ENCODE measurements at regions not wholly inside any gene's neighbourhood (a gene's known extent, or its start where the extent isn't known, plus 50 kb on each side); places are given as distances from the start of the nearest gene placed in this dataset.

DNA sequence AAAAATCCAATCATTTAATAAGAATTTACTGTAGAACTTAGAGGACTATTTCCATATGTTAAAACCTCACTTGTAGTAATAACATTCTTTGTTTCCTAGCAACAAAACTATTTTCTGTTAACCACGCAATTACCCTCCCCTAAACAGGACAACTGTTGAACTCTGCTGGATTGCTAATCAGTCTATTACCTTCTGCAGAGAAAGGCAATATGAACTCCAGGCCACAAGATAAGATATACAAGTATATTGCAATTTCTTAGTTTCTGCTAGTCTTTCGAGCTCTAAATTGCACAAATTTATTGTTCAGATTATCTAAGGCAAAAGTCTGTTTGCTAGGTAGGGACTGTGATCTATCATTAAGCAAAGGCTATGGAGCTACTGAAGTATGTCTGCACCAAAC is 920.1 kb upstream of the LRRN3 start:
- in situ Hi-C loops (cut with HindIII; ENCODE audit: low sequenced_read_pairs): no loop called here

- in situ Hi-C loops (cut with HindIII; ENCODE audit: low sequenced_read_pairs): no loop called here
Observed at GRCh38 chr7:110177463-110177862, 913.5 kb upstream of the LRRN3 start.

- in situ Hi-C loops (cut with HindIII; ENCODE audit: low sequenced_read_pairs): no loop called here
Observed at GRCh38 chr7:110179037-110179436, 911.9 kb upstream of the LRRN3 start.

- in situ Hi-C loops (cut with HindIII; ENCODE audit: low sequenced_read_pairs): no loop called here
Observed at GRCh38 chr7:110181768-110182167, 909.2 kb upstream of the LRRN3 start.

- in situ Hi-C loops (cut with HindIII; ENCODE audit: low sequenced_read_pairs): no loop called here
Observed at GRCh38 chr7:110186334-110186733, 904.6 kb upstream of the LRRN3 start.

DNA sequence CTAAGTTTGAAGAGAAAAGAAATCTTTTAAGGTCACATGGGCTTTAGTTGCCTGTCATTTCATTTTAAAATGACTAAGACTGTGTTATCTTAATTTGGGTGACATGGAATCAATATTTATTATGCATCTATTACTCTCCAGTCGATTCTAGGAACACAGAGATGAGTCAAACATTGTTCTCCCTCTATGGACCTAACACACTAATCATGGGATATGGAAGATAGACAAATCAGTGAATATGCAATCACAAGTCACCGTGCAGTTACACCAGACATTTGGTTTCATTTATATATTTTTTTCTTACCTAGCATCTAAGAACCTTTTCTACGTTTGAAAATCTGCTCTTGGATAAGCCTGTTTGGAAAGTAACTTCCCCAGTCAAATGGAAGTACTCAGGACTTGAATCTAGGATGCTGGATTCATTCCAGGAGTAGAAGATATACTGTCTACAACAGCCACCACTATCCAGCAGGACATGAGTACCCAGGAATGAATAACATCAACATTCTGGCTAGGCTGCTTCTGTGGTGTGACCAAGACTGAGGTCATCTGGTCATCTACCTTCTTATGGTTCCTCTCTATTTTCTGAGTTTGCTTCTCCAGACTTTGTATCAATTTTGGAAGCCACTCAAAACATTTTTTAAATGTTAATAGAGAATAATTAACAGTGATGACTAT is 902.9 kb upstream of the LRRN3 start:
- in situ Hi-C loops (cut with HindIII; ENCODE audit: low sequenced_read_pairs): no loop called here

DNA sequence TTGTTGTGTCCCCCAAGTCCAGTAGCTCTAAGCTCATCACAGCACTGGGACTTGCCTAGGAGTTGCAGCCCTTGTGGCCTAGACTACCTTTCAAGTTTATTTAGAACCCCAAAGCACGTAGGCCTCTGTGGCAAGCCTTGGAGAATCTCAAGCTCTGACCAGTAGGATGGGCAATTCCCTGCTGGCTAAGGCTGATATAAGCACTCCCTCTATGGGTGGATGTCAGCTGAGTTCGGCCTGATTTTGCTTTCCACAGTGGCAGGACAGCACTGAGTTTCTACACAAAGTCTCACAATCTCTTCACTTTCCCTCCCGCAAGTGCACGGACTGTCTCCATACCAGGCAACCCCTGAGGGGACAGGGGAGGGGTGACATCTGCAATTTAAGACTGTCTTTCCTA is 886.4 kb upstream of the LRRN3 start:
- in situ Hi-C loops (cut with HindIII; ENCODE audit: low sequenced_read_pairs): no loop called here

- in situ Hi-C loops (cut with HindIII; ENCODE audit: low sequenced_read_pairs): no loop called here
Observed at GRCh38 chr7:110205899-110206298, 885.0 kb upstream of the LRRN3 start.

- in situ Hi-C loops (cut with HindIII; ENCODE audit: low sequenced_read_pairs): no loop called here
Observed at GRCh38 chr7:110209884-110210283, 881.0 kb upstream of the LRRN3 start.

GRCh38 chr7:110210941-110211608 is 879.9 kb upstream of the LRRN3 start:
- in situ Hi-C loops (cut with HindIII; ENCODE audit: low sequenced_read_pairs): no loop called here

GRCh38 chr7:110224643-110225042 is 866.3 kb upstream of the LRRN3 start:
- in situ Hi-C loops (cut with HindIII; ENCODE audit: low sequenced_read_pairs): no loop called here

DNA sequence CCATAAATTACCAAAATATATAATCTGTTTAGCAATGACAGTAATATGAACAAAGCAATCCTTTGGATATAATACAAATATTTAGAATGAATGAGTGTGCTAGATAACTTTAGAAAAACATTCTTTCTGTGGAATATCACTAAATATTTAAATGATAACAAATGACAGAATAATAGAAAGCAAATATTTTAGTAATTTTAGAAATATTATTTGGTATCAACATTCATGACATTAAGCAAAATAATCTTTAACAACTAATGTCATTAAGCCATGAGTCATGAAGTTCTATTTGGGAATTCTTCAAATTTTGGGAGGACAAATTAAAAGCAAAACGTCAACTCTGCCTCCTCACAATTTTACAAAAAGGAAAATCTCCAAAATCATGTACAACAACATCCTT is 844.8 kb upstream of the LRRN3 start:
- in situ Hi-C loops (cut with HindIII; ENCODE audit: low sequenced_read_pairs): no loop called here

DNA sequence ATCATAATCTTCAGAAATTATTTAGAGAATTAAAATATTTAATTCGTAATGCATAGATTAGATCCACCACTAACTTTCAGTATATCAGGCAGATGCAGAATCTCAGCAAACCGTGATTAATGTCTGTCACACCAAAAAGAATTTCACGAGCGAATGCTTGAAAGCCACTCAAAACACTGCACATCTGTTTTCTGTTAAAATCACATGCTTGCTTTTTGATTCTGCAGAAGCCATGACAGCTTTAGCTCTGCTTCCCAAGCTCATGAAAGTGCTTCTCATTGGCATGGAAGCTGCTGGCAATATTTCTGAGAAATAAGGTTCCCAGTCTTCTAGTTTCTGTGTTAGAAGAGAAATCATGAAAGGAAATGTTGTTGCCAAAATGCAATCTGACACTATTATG is 837.8 kb upstream of the LRRN3 start:
- in situ Hi-C loops (cut with HindIII; ENCODE audit: low sequenced_read_pairs): no loop called here

DNA sequence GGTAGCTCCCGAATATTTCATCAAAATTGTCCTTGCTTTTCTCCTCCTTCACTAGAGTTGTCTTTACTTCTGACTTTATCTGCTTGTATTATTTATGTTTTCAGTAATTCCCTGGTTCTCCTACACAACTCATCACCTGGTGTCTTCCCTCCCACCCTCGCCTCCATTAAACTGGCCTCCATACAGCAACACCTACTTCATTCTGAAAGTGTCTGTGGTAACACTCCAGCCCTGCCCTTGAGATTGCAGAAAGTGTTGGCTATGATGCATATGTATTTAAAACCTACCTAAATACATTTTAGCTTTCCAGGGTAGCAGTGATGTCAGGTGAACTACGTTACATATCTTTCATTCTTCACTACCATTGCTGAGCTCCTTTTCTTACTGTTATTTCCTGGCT is 833.3 kb upstream of the LRRN3 start:
- in situ Hi-C loops (cut with HindIII; ENCODE audit: low sequenced_read_pairs): no loop called here

GRCh38 chr7:110262251-110262650 is 828.7 kb upstream of the LRRN3 start:
- in situ Hi-C loops (cut with HindIII; ENCODE audit: low sequenced_read_pairs): no loop called here

DNA sequence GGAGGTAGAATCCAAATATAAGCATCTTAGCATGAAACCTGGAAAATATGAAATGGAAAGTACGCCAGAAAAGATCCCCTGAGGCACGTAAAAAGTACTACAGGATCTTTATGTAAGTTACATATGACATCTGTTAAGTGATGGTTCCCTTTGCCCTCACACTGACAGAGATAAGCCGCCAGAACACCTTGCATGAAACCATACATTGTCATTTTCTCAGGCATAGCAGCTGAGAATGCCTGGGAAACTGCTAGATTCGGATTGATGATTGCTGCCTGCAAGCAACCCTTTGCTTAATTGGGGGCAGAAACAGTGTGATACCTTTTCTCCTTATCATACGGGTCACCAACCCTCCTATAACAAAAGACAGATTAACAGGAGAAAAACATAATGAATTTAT is 826.6 kb upstream of the LRRN3 start:
- in situ Hi-C loops (cut with HindIII; ENCODE audit: low sequenced_read_pairs): no loop called here

DNA sequence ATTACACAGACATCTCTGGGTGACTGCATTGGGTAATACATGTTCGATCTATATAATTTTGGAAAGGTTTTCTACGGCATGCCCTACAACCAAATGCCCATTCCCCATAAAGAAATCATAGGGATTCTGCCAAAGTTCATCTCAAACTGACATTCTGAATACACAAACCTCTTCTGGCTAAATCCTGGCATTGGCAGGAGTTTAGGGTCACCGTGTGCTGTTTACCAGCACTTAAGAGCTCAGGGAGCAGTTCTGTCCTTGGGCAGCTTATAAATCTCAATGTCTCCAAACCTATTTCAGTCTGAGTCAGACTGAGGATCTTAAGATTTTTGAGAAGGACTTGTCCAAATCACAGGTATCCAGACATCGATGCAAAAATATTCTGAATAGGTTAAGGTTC is 809.6 kb upstream of the LRRN3 start:
- in situ Hi-C loops (cut with HindIII; ENCODE audit: low sequenced_read_pairs): no loop called here

GRCh38 chr7:110283056-110283455 is 807.9 kb upstream of the LRRN3 start:
- in situ Hi-C loops (cut with HindIII; ENCODE audit: low sequenced_read_pairs): no loop called here

GRCh38 chr7:110291430-110291829 is 799.5 kb upstream of the LRRN3 start:
- in situ Hi-C loops (cut with HindIII; ENCODE audit: low sequenced_read_pairs): no loop called here

GRCh38 chr7:110296321-110296720 is 794.6 kb upstream of the LRRN3 start:
- in situ Hi-C loops (cut with HindIII; ENCODE audit: low sequenced_read_pairs): no loop called here

- in situ Hi-C loops (cut with HindIII; ENCODE audit: low sequenced_read_pairs): no loop called here
Observed at GRCh38 chr7:110307776-110308175, 783.2 kb upstream of the LRRN3 start.

GRCh38 chr7:110308791-110309190 is 782.1 kb upstream of the LRRN3 start:
- in situ Hi-C loops (cut with HindIII; ENCODE audit: low sequenced_read_pairs): no loop called here

GRCh38 chr7:110309941-110310340 is 781.0 kb upstream of the LRRN3 start:
- in situ Hi-C loops (cut with HindIII; ENCODE audit: low sequenced_read_pairs): no loop called here

Measured in endothelial cell of hepatic sinusoid (primary cell).